ENCODE measurements at regions not wholly inside any gene's neighbourhood (a gene's known extent, or its start where the extent isn't known, plus 50 kb on each side); places are given as distances from the start of the nearest gene placed in this dataset.
A peak's percentile ranks its signal among the peaks of the same experiment; 100 is the strongest.

DNA sequence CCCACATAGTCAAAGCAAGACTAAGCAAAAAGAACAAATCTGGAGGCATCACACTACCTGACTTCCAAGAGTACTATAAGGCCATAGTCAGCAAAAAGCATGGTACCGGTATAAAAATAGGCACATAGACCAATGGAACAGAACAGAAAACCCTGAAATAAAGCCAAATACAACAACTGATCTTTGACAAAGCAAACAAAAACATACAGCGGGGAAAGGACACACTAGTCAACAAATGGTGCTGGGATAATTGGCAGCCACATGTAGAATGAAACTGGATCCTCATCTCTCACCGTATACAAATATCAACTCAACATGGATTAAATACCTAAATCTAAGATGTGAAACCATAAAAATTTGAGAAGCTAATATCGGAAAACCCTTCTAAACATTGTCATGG lies 819.3 kb upstream of the FRG1 start:
- Histone ChIP-seq H3K4me3 (no peak overlapping the region), H3K4me1 (no peaks in the 10 kb centered on the region), H3K27me3 (no peaks in the 10 kb centered on the region), H3K36me3 (no peaks in the 10 kb centered on the region), H3K27ac (no peak overlapping the region), H3K9me3 (no peaks in the 10 kb centered on the region)
- no peak for DNase-seq
- intact Hi-C loops (cut with DNase I; ENCODE audit: low total_unique reads): no loop called here
- TF ChIP-seq, protein P1, sequence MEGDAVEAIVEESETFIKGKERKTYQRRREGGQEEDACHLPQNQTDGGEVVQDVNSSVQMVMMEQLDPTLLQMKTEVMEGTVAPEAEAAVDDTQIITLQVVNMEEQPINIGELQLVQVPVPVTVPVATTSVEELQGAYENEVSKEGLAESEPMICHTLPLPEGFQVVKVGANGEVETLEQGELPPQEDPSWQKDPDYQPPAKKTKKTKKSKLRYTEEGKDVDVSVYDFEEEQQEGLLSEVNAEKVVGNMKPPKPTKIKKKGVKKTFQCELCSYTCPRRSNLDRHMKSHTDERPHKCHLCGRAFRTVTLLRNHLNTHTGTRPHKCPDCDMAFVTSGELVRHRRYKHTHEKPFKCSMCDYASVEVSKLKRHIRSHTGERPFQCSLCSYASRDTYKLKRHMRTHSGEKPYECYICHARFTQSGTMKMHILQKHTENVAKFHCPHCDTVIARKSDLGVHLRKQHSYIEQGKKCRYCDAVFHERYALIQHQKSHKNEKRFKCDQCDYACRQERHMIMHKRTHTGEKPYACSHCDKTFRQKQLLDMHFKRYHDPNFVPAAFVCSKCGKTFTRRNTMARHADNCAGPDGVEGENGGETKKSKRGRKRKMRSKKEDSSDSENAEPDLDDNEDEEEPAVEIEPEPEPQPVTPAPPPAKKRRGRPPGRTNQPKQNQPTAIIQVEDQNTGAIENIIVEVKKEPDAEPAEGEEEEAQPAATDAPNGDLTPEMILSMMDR (IDR thresholded peaks at IDR 0.05): no peak

- no peak overlapping the region for H3K4me3 ChIP-seq
- no peaks in the 10 kb centered on the region for H3K27me3 ChIP-seq
- no peaks in the 10 kb centered on the region for H3K36me3 ChIP-seq
- TF ChIP-seq, protein P1 (IDR thresholded peaks at IDR 0.05): peak; percentile 40 to 56
- no peak overlapping the region for H3K27ac ChIP-seq
- no peaks in the 10 kb centered on the region for H3K4me1 ChIP-seq
- DNase-seq: no peak
- no peaks in the 10 kb centered on the region for H3K9me3 ChIP-seq
- intact Hi-C loops (cut with DNase I; ENCODE audit: low total_unique reads): no loop called here
These were observed 816.4 kb upstream of the FRG1 start for GRCh38 chr4:189124149-189124758.

DNA sequence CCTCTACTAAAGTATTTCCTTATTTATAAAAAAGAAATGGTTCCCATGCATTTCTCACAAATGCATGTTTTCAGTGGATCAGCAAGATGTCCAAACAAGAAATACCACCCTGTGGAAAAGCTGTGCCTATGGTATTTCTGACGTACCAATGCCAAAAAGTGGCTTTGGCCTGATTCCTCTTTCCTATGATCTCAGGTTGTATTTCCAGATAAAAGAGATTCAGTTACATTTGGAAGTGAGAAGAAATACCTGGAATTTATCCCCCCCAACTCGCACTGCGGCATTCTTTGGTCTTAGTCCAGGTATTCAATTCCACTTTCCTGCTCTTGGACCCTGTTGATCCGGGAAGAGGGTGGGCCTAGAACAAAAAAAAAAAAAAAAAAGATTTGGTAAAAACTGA lies 815.9 kb upstream of the FRG1 start:
- Histone ChIP-seq H3K9me3 (no peaks in the 10 kb centered on the region), H3K27me3 (no peaks in the 10 kb centered on the region), H3K4me1 (no peaks in the 10 kb centered on the region), H3K4me3 (no peak overlapping the region), H3K36me3 (no peaks in the 10 kb centered on the region), H3K27ac (no peak overlapping the region)
- TF ChIP-seq, protein P1 (IDR thresholded peaks at IDR 0.05): no peak
- no peak for DNase-seq
- intact Hi-C loops (cut with DNase I; ENCODE audit: low total_unique reads): no loop called here

DNA sequence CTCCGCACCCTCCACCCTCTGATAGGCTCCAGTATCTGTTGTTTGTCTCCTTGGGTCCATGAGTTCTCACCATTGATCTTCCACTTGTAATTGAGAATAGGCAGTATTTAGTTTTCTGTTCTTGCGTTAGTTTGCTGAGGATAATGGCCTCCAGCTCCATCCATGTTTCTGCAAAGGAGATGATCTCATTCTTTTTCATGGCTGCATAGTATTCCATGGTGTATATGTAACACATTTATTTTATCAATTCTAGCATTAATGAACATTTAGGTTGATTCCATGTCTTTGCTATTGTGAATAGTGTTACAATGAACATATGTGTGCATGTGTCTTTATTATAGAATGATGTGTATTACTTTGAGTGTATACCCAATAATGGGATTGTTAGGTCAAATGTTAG lies 814.6 kb upstream of the FRG1 start:
- Histone ChIP-seq H3K27me3 (no peaks in the 10 kb centered on the region), H3K4me1 (no peaks in the 10 kb centered on the region), H3K4me3 (no peak overlapping the region), H3K36me3 (no peaks in the 10 kb centered on the region), H3K9me3 (no peaks in the 10 kb centered on the region), H3K27ac (no peak overlapping the region)
- TF ChIP-seq, protein P1 (IDR thresholded peaks at IDR 0.05): no peak
- no peak for DNase-seq
- intact Hi-C loops (cut with DNase I; ENCODE audit: low total_unique reads): no loop called here

- Histone ChIP-seq H3K4me1 (no peaks in the 10 kb centered on the region), H3K27ac (no peak overlapping the region), H3K36me3 (no peaks in the 10 kb centered on the region), H3K27me3 (no peaks in the 10 kb centered on the region), H3K9me3 (no peaks in the 10 kb centered on the region), H3K4me3 (no peak overlapping the region)
- intact Hi-C loops (cut with DNase I; ENCODE audit: low total_unique reads): no loop called here
- TF ChIP-seq, protein P1 (IDR thresholded peaks at IDR 0.05): no peak
- no peak for DNase-seq
These were observed 812.3 kb upstream of the FRG1 start for GRCh38 chr4:189128341-189128740.
